ENCODE measurements at regions not wholly inside any gene's neighbourhood (a gene's known extent, or its start where the extent isn't known, plus 50 kb on each side); places are given as distances from the start of the nearest gene placed in this dataset.

DNA sequence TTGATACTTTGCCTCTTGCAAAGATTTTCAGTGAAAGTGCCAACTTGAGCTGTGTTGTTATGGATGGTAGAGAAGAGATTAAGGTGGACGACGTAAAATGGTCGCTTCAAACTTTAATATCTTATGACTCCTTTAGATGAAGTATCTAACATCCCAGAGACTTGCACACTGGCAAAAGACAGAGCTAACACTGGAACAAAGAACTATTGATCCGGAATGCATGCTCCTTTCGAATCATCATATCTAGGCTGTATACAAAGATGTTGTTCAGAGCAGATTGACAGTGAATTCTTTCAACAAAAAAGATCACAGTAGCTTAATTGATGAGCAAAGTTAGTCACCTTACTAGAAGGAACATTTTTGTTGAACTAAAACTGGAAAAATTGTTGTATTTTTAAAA is 592.7 kb downstream of the NXPH1 start:
- H3K4me1 ChIP-seq, result no peaks in the 10 kb centered on the region
- no peak overlapping the region for H3K27ac ChIP-seq
- H3K27me3 ChIP-seq, result no peaks in the 10 kb centered on the region
- DNase-seq (ENCODE audit: low spot score), result no peak
- H3K36me3 ChIP-seq, result no peaks in the 10 kb centered on the region
- no peaks in the 10 kb centered on the region for H3K9me3 ChIP-seq
- TF ChIP-seq, protein P1, sequence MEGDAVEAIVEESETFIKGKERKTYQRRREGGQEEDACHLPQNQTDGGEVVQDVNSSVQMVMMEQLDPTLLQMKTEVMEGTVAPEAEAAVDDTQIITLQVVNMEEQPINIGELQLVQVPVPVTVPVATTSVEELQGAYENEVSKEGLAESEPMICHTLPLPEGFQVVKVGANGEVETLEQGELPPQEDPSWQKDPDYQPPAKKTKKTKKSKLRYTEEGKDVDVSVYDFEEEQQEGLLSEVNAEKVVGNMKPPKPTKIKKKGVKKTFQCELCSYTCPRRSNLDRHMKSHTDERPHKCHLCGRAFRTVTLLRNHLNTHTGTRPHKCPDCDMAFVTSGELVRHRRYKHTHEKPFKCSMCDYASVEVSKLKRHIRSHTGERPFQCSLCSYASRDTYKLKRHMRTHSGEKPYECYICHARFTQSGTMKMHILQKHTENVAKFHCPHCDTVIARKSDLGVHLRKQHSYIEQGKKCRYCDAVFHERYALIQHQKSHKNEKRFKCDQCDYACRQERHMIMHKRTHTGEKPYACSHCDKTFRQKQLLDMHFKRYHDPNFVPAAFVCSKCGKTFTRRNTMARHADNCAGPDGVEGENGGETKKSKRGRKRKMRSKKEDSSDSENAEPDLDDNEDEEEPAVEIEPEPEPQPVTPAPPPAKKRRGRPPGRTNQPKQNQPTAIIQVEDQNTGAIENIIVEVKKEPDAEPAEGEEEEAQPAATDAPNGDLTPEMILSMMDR (IDR thresholded peaks at IDR 0.05), result no peak
- no peak overlapping the region for H3K4me3 ChIP-seq

- Histone ChIP-seq H3K4me3 (no peak overlapping the region), H3K27ac (no peak overlapping the region), H3K4me1 (no peaks in the 10 kb centered on the region), H3K9me3 (no peaks in the 10 kb centered on the region), H3K36me3 (no peaks in the 10 kb centered on the region), H3K27me3 (no peaks in the 10 kb centered on the region)
- no peak for DNase-seq (ENCODE audit: low spot score)
- TF ChIP-seq, protein P1 (IDR thresholded peaks at IDR 0.05), result no peak
Measured at GRCh38 chr7:9028012-9028411, 594.6 kb downstream of the NXPH1 start.

GRCh38 chr7:9029681-9030530 is 596.5 kb downstream of the NXPH1 start:
- no peaks in the 10 kb centered on the region for H3K27me3 ChIP-seq
- TF ChIP-seq, protein P1 (IDR thresholded peaks at IDR 0.05), result no peak
- H3K36me3 ChIP-seq, result no peaks in the 10 kb centered on the region
- H3K4me1 ChIP-seq, result no peaks in the 10 kb centered on the region
- no peaks in the 10 kb centered on the region for H3K9me3 ChIP-seq
- H3K27ac ChIP-seq, result no peak overlapping the region
- no peak overlapping the region for H3K4me3 ChIP-seq
- no peak for DNase-seq (ENCODE audit: low spot score)

DNA sequence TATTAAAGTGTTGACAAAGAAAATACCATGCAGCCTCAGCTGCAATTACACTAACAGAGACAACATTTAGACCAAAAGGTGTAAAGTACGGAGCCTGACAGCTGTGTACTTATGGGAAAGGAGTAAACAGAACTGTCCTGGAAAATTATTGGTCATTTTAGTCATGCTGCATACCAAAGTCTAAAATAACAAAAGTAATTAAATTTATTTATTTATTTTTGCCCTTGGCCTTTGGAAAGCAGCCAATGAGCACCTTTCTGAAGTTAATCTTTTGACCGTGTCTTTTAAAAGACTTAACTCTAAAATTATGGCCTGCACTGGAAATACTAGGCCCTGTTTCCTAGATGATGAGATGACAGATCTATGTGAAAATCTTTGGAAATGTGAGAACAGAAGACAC is 597.6 kb downstream of the NXPH1 start:
- H3K4me3 ChIP-seq, result no peak overlapping the region
- TF ChIP-seq, protein P1 (IDR thresholded peaks at IDR 0.05), result no peak
- no peaks in the 10 kb centered on the region for H3K4me1 ChIP-seq

GRCh38 chr7:9031386-9031785 is 598.0 kb downstream of the NXPH1 start:
- Histone ChIP-seq H3K27ac (no peak overlapping the region), H3K4me1 (no peaks in the 10 kb centered on the region), H3K4me3 (no peak overlapping the region), H3K36me3 (no peaks in the 10 kb centered on the region), H3K9me3 (no peaks in the 10 kb centered on the region), H3K27me3 (no peaks in the 10 kb centered on the region)
- no peak for DNase-seq (ENCODE audit: low spot score)
- TF ChIP-seq, protein P1 (IDR thresholded peaks at IDR 0.05), result no peak

More for the DNA sequence above, 597.6 kb downstream of the NXPH1 start:
- DNase-seq (ENCODE audit: low spot score), result no peak
- no peaks in the 10 kb centered on the region for H3K27me3 ChIP-seq
- H3K9me3 ChIP-seq, result no peaks in the 10 kb centered on the region
- H3K27ac ChIP-seq, result no peak overlapping the region
- H3K36me3 ChIP-seq, result no peaks in the 10 kb centered on the region

GRCh38 chr7:9036080-9036479 is 602.7 kb downstream of the NXPH1 start:
- DNase-seq (ENCODE audit: low spot score), result no peak
- no peaks in the 10 kb centered on the region for H3K27me3 ChIP-seq
- no peaks in the 10 kb centered on the region for H3K4me1 ChIP-seq
- TF ChIP-seq, protein P1 (IDR thresholded peaks at IDR 0.05), result no peak
- H3K36me3 ChIP-seq, result no peaks in the 10 kb centered on the region
- no peaks in the 10 kb centered on the region for H3K9me3 ChIP-seq
- H3K4me3 ChIP-seq, result no peak overlapping the region
- H3K27ac ChIP-seq, result no peak overlapping the region

All from right atrium auricular region (tissue), 2 donors.